Skeletal muscle tissue (tissue), 3 donors: ENCODE measurements at regions not wholly inside any gene's neighbourhood (a gene's known extent, or its start where the extent isn't known, plus 50 kb on each side); places are given as distances from the start of the nearest gene placed in this dataset.

Experiments
- H3K27ac ChIP-seq: one replicate; pipeline ENCODE4 v1.7.0; 2013; ENCODE audit warnings: mild to moderate bottlenecking, low read depth, low read length, inconsistent platforms
- H3K27me3 ChIP-seq, 3 donors: one replicate each; pipeline ENCODE4 v1.7.0; 2013; ENCODE audit warnings: low read length in 3 of 3; ENCODE audit not compliant: control insufficient read depth in 3 of 3, insufficient read depth in 3 of 3
- H3K36me3 ChIP-seq, 3 donors: one replicate each; pipeline ENCODE4 v1.7.0; 2013; ENCODE audit warnings: low read length in 3 of 3; ENCODE audit not compliant: control insufficient read depth in 3 of 3, insufficient read depth in 3 of 3
- H3K4me1 ChIP-seq, 3 donors: one replicate each; pipeline ENCODE4 v1.7.0; 2013; ENCODE audit warnings: low read length in 3 of 3, mild to moderate bottlenecking in 3 of 3; ENCODE audit not compliant: control insufficient read depth in 3 of 3, insufficient read depth in 3 of 3
- H3K4me3 ChIP-seq, 3 donors: one replicate each; pipeline ENCODE4 v1.7.0; 2013; ENCODE audit warnings: low read length in 3 of 3
- H3K9ac ChIP-seq, 3 donors: one replicate each; pipeline ENCODE4 v1.7.0; 2013; ENCODE audit warnings: low read length in 3 of 3, mild to moderate bottlenecking in 3 of 3, moderate library complexity in 2 of 3, low read depth in 1 of 3
- H3K9me3 ChIP-seq, 3 donors: one replicate each; pipeline ENCODE4 v1.7.0; 2013; ENCODE audit warnings: low read length in 3 of 3; ENCODE audit not compliant: control insufficient read depth in 3 of 3
- donor health status: Osteomylitis.

DNA sequence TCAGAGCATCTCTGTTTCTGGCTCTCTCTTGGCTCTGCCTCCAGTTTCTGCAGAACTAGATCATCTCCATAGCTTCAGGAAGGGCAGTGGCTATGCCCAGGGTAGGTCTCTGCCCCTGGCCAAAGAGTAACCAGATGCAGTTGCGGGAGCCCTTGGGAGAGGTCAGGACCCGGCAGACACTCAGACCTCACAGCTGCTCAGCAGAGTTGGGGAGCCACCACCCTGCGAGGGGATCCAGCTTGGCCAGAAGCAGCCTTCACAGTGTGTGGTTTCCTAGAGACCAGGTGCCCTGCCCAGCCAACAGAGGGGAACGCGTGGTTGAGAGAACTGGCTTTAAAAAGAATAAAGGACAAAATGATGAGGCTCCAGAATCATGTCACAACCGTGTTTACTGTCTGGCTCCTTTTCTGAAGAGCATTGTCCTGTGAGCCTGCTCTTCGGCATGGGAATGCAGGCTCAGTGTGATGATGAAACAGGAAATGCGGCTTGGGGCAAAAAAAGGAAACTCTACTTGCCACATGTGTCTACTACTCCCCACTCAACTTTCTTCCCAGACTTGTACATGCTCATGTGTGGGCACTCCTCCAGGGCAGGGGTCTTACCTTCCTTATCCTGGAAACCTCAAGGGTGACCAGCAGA lies 243.1 kb downstream of the INHBA start:
- H3K27ac ChIP-seq, result no peak overlapping the region
- no peaks in the 10 kb centered on the region for H3K9me3 ChIP-seq
- H3K4me3 ChIP-seq, result no peak overlapping the region
- no peak overlapping the region for H3K9ac ChIP-seq
- H3K27me3 ChIP-seq, result no peaks in the 10 kb centered on the region
- no peaks in the 10 kb centered on the region for H3K4me1 ChIP-seq
- no peaks in the 10 kb centered on the region for H3K36me3 ChIP-seq

DNA sequence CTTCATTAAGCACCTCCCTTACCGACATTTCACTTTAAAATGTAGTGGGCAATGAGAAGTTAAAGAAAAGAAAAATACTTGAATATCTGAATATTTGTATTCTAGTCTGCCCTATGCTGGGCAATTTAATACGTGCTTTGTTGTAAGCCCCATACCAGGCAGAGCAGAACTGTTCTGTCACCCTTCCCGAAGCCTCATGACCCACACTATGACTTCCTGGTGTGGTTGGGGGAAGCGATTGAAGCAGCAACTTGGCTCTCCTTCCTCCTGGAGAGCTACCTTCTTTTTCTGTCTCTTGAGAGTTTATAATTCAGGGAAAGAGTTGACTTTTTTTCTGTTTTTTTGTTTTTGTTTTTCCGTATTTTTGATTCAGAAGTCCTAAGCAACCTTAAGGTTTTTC lies 243.7 kb downstream of the INHBA start:
- no peak overlapping the region for H3K9ac ChIP-seq
- H3K27me3 ChIP-seq, result no peaks in the 10 kb centered on the region
- H3K36me3 ChIP-seq, result no peaks in the 10 kb centered on the region
- no peaks in the 10 kb centered on the region for H3K9me3 ChIP-seq
- no peaks in the 10 kb centered on the region for H3K4me1 ChIP-seq
- H3K27ac ChIP-seq, result no peak overlapping the region
- no peak overlapping the region for H3K4me3 ChIP-seq

DNA sequence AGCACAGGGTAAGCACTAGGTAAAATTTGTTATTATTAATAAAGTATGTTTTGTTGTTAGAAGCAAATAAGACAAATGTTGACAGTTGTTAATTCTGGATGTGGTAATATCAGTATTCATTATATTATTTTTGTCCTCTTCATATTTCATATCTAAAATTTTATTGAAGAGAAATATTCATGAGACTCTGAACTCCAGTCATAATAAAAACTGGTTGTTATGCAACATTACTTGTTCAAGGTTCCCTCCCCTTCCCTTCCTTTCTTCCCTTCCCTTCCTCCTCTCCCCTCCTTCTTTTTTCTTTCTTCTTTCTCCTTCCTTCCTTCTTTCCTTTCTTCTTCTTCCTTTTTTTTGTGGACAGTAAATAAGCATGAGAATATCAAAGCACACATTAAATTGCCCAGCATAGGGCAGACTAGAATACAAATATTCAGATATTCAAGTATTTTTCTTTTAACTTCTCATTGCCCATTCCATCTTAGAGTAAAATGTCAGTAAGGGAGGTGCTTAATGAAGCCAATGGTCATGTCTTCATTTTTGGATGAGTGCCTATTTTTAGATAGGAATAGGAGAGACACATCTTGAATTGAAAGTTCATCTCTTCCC lies 245.0 kb downstream of the INHBA start:
- H3K27ac ChIP-seq, result no peak overlapping the region
- H3K9ac ChIP-seq, result no peak overlapping the region
- H3K27me3 ChIP-seq, result no peaks in the 10 kb centered on the region
- no peak overlapping the region for H3K4me3 ChIP-seq
- H3K36me3 ChIP-seq, result no peaks in the 10 kb centered on the region
- H3K9me3 ChIP-seq, result no peaks in the 10 kb centered on the region
- H3K4me1 ChIP-seq, result no peaks in the 10 kb centered on the region

DNA sequence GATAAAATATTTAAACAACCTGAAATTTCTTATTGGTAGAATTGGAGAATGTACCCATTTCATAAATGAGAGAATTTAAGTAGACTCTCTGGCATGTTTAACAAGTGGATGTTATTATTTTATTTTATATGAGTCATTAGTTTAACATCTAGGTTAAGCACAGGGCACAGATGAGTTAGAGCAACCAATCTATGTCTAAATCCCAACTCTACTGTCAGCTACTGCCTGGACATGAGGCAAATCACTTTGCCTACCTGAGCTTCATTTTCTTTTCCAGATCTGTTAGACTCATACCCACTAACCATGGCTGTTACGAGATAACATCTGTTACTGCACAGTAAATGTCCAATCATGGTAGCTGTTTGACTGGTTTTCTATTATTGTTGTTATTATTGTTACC lies 251.1 kb downstream of the INHBA start:
- no peak overlapping the region for H3K9ac ChIP-seq
- H3K27ac ChIP-seq, result no peak overlapping the region
- no peak overlapping the region for H3K4me3 ChIP-seq
- H3K27me3 ChIP-seq, result no peaks in the 10 kb centered on the region
- H3K36me3 ChIP-seq, result no peaks in the 10 kb centered on the region
- H3K4me1 ChIP-seq, result no peaks in the 10 kb centered on the region
- H3K9me3 ChIP-seq, result no peaks in the 10 kb centered on the region

DNA sequence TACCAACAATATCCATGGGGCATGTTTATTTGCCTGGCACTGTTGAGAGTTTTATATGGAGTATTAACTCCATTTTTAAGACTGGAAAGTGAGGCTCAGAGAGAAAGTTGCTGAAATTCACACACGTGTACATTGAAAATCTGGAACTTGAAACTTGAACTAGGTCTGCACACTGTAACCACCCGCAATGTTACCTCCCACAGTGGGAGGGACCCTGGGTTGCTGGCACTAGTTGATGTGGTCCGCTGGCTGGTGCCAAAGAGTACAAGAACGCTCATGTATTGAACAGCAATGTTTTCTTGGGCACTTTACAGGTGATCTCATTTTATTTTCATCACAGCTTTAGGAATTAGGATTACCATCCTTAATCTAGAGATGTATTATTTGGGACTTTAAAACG lies 253.2 kb downstream of the INHBA start:
- H3K36me3 ChIP-seq, result no peaks in the 10 kb centered on the region
- no peaks in the 10 kb centered on the region for H3K9me3 ChIP-seq
- H3K27me3 ChIP-seq, result no peaks in the 10 kb centered on the region
- H3K4me1 ChIP-seq, result no peaks in the 10 kb centered on the region
- no peak overlapping the region for H3K4me3 ChIP-seq
- no peak overlapping the region for H3K27ac ChIP-seq
- no peak overlapping the region for H3K9ac ChIP-seq

DNA sequence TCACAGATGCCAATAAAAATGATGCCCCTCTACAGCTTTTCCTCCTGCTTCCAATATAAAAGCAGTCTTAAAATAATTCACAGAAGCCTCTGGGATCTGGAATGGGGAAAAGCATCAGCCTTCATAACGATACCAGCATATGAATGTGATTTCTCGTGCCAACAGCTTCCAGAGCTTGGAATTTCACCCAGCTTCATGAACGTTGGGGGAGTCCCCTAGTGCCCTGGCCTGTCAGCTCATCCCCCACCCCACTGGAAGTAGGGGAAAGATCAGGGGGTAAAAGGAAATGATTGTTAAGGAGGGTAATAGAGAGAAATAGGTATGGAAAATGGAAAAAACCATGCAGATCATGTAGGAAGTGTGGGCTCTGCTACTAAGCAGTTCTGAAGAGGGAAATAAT lies 253.6 kb downstream of the INHBA start:
- Histone ChIP-seq H3K36me3 (no peaks in the 10 kb centered on the region), H3K9me3 (no peaks in the 10 kb centered on the region)

DNA sequence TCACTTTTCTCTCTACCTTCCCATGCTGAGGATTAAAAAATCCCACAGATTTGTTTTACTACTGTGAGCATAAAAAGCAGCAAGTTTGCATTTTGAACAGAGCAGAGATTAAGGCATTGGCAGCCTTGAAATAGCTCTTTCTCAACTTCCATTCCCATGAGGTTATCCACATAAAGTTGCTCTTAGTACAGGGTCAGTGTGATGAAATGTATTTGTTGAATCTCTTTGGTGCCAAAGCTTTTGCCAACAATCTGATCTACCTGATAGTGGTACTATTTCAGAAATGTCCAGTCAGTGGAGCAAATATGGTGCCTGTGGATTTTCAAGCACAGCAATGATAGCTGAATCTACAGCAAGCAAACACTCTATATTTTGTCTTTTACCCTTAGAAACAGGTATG lies 254.8 kb downstream of the INHBA start:
- H3K27me3 ChIP-seq, result no peaks in the 10 kb centered on the region
- H3K4me1 ChIP-seq, result no peaks in the 10 kb centered on the region
- no peak overlapping the region for H3K4me3 ChIP-seq
- no peaks in the 10 kb centered on the region for H3K9me3 ChIP-seq
- no peak overlapping the region for H3K27ac ChIP-seq
- H3K36me3 ChIP-seq, result no peaks in the 10 kb centered on the region
- no peak overlapping the region for H3K9ac ChIP-seq

More for the DNA sequence above, 253.6 kb downstream of the INHBA start:
- no peaks in the 10 kb centered on the region for H3K27me3 ChIP-seq
- H3K27ac ChIP-seq, result no peak overlapping the region
- no peak overlapping the region for H3K9ac ChIP-seq
- no peak overlapping the region for H3K4me3 ChIP-seq
- no peaks in the 10 kb centered on the region for H3K4me1 ChIP-seq

DNA sequence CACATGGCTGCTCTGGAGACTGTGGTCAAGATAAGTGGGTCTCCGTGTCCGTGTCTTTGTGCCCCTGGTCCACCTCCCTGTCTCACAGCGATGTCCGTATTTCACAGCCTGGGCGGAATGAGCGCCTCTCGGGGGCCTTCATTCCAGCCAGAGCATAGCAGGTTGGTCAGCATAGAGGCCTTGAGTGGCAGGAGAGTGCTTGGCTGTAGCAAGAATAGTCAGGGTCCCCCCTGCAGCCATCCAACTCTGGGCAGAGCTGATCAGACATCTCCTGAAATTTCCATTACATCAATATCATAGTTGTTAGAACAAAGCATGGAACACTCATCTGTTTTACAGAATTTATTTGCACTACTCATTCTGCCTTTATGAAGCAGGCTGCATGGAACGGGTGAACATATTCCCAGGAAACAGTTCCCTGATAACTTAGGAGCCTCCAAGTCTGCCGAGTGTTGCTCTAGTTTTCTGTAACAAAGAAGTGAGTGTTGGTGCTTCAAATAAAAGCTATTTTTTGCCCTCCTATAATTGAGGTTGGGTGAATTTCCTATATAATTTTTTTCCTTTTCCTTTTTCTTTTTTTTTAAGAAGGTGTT lies 255.3 kb downstream of the INHBA start:
- Histone ChIP-seq H3K9me3 (no peaks in the 10 kb centered on the region), H3K9ac (no peak overlapping the region), H3K36me3 (no peaks in the 10 kb centered on the region), H3K27ac (no peak overlapping the region), H3K4me1 (no peaks in the 10 kb centered on the region), H3K27me3 (no peaks in the 10 kb centered on the region), H3K4me3 (no peak overlapping the region)

DNA sequence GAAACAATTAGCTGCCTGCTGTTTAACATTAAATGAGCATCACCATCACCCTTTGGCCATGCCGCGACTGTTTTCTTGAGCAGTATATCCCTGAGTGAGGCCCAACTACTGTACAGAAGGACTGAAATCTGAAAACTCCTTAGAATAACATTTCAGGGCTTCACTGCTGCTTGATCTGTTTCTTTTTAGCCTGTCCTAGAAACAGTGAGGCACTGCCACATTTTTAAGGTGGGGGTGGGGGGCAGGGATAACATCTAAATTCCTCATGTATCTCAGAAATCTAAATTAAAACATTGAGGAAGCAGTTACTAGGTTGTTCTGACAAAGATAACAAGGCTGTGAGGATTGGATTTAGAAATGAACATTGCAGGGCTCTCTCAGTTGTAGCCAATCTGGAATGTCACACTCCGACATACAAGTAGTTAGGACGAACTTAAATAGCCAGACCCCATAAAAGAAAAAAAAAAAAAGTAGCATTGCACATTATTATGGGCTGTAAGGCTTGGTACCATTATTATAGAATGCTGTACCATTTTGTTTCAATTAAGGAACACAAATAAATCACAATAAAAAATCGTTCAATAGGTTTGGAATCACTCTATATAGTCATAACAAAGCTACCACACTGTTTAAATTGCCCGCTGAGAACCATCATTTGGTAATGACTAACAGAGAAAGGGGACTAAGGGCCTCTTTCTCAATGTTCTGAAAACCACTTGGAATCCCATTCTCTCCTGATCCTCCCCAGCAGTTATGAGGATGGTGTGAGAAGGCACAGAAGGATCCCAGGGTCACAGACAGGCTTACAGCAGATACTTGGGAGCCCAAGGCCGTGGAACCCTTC lies 256.1 kb downstream of the INHBA start:
- no peaks in the 10 kb centered on the region for H3K9me3 ChIP-seq
- no peaks in the 10 kb centered on the region for H3K36me3 ChIP-seq
- H3K27ac ChIP-seq, result no peak overlapping the region

DNA sequence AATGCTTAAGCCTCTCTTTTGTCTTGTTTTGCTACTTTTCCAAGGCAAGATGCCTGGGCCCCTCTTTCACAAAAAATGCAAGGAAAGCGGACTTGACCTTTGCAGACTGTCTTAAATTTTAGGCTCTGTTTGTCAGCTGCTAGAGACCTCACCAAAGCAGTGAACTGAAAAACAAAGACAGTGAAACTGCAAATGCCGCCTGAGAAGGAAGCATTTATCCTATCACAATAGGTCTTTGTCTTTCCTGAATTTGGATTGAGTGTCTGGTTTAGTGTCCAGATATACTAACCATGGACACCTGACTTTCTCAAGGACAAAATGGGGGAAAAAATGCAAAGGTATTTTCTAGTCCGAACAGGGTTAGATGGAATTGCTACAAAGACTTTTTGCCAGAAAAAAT lies 256.9 kb downstream of the INHBA start:
- Histone ChIP-seq H3K4me1 (no peaks in the 10 kb centered on the region), H3K27me3 (no peaks in the 10 kb centered on the region), H3K9ac (no peak overlapping the region), H3K4me3 (no peak overlapping the region), H3K27ac (no peak overlapping the region), H3K9me3 (no peaks in the 10 kb centered on the region), H3K36me3 (no peaks in the 10 kb centered on the region)

More for the DNA sequence above, 256.1 kb downstream of the INHBA start:
- H3K4me1 ChIP-seq, result no peaks in the 10 kb centered on the region
- H3K9ac ChIP-seq, result no peak overlapping the region
- H3K27me3 ChIP-seq, result no peaks in the 10 kb centered on the region
- no peak overlapping the region for H3K4me3 ChIP-seq
